Neuron (in vitro differentiated cells): ENCODE measurements at regions not wholly inside any gene's neighbourhood (a gene's known extent, or its start where the extent isn't known, plus 50 kb on each side); places are given as distances from the start of the nearest gene placed in this dataset.

Experiments used
- H2AFZ ChIP-seq: one replicate; pipeline ENCODE4 v1.6.1; 2013; ENCODE audit warnings: low read depth, mild to moderate bottlenecking, inconsistent platforms, low read length, moderate library complexity
- H3K27me3 ChIP-seq: one replicate; pipeline ENCODE4 v1.6.1; 2013; ENCODE audit warnings: low read length; ENCODE audit not compliant: insufficient read depth
- H3K36me3 ChIP-seq: one replicate; pipeline ENCODE4 v1.6.1; 2013; ENCODE audit warnings: low read length; ENCODE audit not compliant: insufficient read depth
- H3K4me1 ChIP-seq: one replicate; pipeline ENCODE4 v1.6.1; 2013; ENCODE audit warnings: low read length; ENCODE audit not compliant: insufficient read depth
- H3K4me3 ChIP-seq: 2 replicates; pipeline ENCODE4 v1.5.1; 2013; ENCODE audit warnings: mild to moderate bottlenecking, low read length, moderate library complexity
- H3K9me3 ChIP-seq: one replicate; pipeline ENCODE4 v1.6.1; 2013; ENCODE audit warnings: low read length

DNA sequence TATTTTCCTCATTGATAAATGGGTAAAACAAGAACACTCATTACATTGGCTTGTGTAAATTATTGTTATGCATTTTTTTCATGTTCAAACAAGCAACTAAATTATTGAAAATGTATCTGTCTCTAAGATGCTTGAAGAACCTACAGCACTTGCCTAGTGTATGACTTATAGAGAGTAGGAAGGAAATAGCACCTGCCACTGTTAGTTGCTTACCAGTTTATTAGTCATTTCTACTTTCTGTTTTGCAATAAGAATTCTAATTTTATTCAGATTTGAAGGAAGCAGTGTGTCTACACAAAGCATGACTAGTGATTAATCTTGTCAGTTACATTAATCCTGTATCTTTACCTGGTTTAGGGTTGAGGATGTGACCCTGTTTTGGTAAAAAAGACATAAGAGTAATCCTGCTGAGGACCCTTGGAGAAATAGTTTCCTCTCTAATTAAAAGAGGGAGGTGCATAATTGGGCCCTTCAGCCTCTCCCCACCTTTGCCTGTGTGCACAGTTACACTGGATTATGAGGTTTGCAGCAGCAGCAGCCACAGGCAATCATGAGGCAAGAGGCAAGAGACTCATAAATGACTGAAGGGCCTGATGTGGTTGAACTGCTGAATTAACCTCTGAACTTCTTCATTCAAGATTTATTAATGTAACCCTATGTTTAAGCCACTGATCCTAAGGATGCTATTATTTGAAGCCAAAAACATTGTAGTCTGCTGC, 1202.1 kb downstream of the ADGRL3 start:
- no peak overlapping the region for H2AFZ ChIP-seq
- H3K9me3 ChIP-seq: no peaks in the 10 kb centered on the region
- no peaks in the 10 kb centered on the region for H3K4me1 ChIP-seq
- no peaks in the 10 kb centered on the region for H3K36me3 ChIP-seq
- H3K27me3 ChIP-seq: no peaks in the 10 kb centered on the region
- H3K4me3 ChIP-seq: no peak overlapping the region

DNA sequence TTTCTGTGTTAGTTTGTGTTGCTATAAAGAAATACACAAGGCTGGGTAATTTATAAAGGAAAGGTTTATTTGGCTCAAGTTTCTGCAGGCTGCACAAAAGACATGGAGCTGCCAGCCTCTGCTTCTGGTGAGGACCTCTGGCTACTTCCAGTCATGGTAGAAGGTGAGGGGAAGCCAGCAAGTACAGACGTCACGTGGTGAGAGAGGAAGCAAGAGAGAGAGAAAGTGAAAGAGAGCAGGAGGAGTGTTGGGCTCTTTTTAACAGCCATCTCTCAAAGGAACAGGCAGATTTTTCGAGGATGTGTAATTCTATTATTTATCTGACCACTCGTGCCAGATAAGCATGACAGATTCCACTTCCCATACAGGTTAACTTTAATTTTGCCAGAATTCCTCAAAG, 1199.1 kb downstream of the ADGRL3 start:
- no peaks in the 10 kb centered on the region for H3K4me1 ChIP-seq
- no peaks in the 10 kb centered on the region for H3K36me3 ChIP-seq
- H2AFZ ChIP-seq: no peak overlapping the region
- H3K9me3 ChIP-seq: no peaks in the 10 kb centered on the region
- no peak overlapping the region for H3K4me3 ChIP-seq
- no peaks in the 10 kb centered on the region for H3K27me3 ChIP-seq

DNA sequence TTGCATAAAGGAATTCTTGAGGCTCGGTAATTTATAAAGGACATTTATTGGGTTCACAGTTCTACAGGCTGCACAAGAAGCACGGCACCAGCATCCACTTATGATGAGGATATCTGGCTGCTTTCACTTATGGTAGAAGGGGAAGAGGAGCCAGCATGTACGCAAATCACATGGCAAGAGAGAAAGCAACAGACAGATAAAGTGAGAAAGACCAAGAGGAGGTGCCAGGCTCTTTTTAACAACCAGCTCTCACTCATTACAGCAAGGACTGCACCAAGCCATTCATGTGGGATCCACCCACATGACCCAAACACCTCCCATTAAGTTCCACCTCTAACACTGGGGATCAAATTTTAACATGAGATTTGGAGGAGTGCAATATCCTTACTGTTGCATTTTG, 1198.2 kb downstream of the ADGRL3 start:
- H3K9me3 ChIP-seq: no peaks in the 10 kb centered on the region
- H3K4me1 ChIP-seq: no peaks in the 10 kb centered on the region
- H3K36me3 ChIP-seq: no peaks in the 10 kb centered on the region
- H2AFZ ChIP-seq: no peak overlapping the region
- H3K27me3 ChIP-seq: no peaks in the 10 kb centered on the region
- H3K4me3 ChIP-seq: no peak overlapping the region

DNA sequence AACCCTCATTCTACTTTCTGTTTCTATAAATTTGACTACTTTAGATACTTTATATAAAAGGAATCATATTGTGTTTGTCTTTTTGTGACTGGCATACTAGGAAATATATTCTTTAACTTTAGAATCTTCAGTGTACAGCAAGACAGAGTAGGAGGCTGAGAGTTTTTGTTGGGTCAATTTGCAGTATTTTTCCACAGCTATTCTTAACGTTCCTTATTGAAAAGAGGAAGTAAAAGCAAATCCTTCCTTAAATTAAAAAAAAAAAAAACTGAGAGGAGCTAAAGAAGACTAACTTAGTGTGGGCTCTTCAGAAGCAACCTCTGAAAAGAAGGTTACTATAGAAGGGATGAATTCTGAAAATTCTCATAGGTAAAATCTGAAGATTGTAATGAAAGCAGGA, 1194.6 kb downstream of the ADGRL3 start:
- no peaks in the 10 kb centered on the region for H3K9me3 ChIP-seq
- no peaks in the 10 kb centered on the region for H3K27me3 ChIP-seq
- no peak overlapping the region for H3K4me3 ChIP-seq
- H2AFZ ChIP-seq: no peak overlapping the region
- no peaks in the 10 kb centered on the region for H3K4me1 ChIP-seq
- no peaks in the 10 kb centered on the region for H3K36me3 ChIP-seq

DNA sequence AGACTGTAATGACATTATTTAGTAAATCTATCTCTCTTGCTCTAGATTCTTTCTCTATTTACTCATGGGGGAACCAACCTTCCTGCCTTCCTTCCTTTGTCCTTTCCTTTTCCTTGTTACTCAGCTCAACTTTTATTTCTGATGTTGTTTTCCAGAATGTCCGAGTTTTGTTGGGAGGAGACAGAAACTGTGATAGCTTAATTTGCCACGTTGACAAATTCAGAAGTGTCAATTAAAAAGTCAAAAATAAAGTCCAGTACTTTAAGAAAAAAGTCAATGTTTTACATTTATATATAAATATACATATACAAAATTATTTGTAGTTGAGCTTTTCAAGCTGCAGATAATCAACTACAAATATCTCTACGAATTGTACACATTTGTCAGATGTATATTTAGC, 1187.7 kb downstream of the ADGRL3 start:
- H3K27me3 ChIP-seq: no peaks in the 10 kb centered on the region

DNA sequence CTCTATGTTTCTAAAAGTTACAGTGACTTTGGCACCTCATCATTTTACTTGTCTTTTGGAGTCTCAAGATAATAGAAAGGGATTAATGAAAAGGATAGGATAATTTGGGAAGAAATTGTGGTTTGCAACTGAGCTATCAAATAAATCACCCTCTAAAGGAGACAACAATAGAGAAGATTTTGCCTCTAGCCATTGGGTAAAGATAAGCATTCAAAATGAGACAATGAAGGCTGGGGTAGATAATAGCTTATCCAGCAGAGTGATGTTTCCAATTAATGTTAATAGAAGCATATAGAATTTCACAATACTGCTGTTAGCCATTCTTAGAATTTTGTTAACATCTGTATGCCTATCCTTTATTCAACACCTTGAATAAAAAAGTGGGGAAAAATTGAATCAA, 1177.6 kb downstream of the ADGRL3 start:
- no peak overlapping the region for H3K4me3 ChIP-seq
- no peak overlapping the region for H2AFZ ChIP-seq
- H3K27me3 ChIP-seq: no peaks in the 10 kb centered on the region
- no peaks in the 10 kb centered on the region for H3K36me3 ChIP-seq
- no peaks in the 10 kb centered on the region for H3K9me3 ChIP-seq
- H3K4me1 ChIP-seq: no peaks in the 10 kb centered on the region

More for the DNA sequence above, 1187.7 kb downstream of the ADGRL3 start:
- Histone ChIP-seq H2AFZ (no peak overlapping the region), H3K4me3 (no peak overlapping the region), H3K36me3 (no peaks in the 10 kb centered on the region), H3K4me1 (peaks cover 3% of the 10 kb centered on the region), H3K9me3 (no peaks in the 10 kb centered on the region)

DNA sequence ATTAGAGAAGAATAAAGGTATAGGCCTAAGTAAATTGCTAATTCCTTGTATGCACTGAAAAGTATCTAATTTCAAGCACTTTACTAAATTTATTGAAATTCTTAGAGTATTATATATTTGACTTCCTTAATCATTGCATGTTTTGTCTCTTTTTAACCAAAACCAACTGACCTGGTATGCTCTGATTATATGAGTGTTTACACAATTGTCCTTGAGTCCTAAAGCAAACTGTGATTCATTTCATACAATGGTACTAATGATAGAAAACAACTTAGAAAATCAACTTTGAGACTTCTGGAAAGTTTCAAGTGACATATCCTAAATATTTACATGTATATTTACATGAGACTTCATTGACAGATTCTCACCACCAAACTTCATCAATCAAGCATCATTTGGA, 1177.1 kb downstream of the ADGRL3 start:
- H3K9me3 ChIP-seq: no peaks in the 10 kb centered on the region
- no peaks in the 10 kb centered on the region for H3K4me1 ChIP-seq
- H3K27me3 ChIP-seq: no peaks in the 10 kb centered on the region
- H3K36me3 ChIP-seq: no peaks in the 10 kb centered on the region
- no peak overlapping the region for H3K4me3 ChIP-seq
- H2AFZ ChIP-seq: no peak overlapping the region

DNA sequence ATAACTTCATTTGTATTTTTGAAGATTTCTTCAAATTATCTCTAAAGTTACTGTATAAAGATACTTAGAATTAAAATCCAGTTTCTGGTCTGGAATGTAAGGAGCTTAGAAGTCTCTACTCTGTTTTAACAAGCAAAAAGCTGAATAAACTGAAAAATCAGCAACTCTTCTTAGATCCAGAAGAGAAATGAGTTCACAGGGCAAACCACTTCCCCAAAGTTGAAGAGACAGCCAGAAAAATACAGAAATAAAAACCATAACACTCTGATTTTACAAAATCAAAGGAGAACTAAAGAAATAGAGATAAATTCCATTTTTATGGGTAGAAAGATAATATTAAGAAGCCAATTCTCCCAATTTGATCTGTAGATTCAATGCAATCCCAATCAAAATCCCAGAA, 1166.8 kb downstream of the ADGRL3 start:
- Histone ChIP-seq H3K36me3 (no peaks in the 10 kb centered on the region), H2AFZ (no peak overlapping the region), H3K9me3 (no peaks in the 10 kb centered on the region), H3K4me3 (no peak overlapping the region), H3K27me3 (no peaks in the 10 kb centered on the region), H3K4me1 (no peaks in the 10 kb centered on the region)

DNA sequence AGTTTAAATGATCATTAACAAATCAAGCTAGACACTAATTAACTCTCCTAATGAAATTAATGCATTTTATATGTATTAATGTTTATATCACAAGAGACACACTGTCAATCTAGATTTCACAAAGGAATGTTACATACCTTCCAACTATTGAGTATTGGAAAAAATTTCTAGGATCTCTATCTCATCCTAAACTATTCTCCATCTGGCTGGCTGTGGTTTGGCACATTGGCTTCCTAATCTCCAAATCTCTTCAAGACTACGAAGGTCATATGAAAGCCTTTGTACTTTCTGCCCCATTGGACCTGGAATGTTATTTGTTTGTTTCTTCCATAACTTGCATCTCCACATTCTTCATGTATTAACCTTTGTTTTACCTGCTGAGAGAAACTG, 1160.0 kb downstream of the ADGRL3 start:
- Histone ChIP-seq H3K9me3 (no peaks in the 10 kb centered on the region), H2AFZ (no peak overlapping the region), H3K36me3 (no peaks in the 10 kb centered on the region), H3K4me1 (no peaks in the 10 kb centered on the region), H3K27me3 (no peaks in the 10 kb centered on the region), H3K4me3 (no peak overlapping the region)

DNA sequence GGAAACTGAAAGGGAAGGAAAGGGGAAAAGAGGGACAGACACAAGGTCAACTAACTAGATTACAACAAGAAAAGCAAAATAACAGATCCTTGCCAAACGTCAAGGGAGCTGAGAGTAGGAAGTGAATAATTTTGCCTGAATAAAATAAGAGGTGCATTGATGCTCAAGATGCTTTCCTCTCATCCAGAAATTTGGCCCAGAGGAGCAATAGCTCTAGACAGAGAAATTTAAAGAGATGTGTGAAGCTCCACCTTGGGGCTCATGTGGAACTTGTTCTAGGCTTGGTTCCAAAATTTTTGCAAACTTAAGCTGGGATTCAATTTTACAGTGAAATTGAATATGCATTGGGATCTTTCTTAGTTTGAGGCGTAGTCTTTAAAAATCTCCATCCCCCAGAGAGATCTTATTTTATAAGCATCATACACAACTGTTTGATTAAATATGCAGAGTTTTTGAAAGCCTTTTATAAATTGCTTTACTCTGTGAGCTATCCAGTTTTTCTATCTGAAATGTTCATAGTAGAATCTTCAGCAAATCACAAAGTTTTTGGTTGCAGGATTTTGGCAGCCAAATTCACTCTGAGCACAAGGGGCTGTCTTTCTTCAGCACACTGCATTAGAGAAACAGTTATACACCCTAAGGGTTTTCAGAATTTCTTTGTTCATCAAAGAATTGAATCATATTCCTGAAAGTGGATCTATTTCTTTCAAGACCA, 1159.5 kb downstream of the ADGRL3 start:
- H3K4me1 ChIP-seq: no peaks in the 10 kb centered on the region
- H2AFZ ChIP-seq: no peak overlapping the region
- H3K36me3 ChIP-seq: no peaks in the 10 kb centered on the region
- H3K27me3 ChIP-seq: no peaks in the 10 kb centered on the region
- H3K9me3 ChIP-seq: no peaks in the 10 kb centered on the region
- no peak overlapping the region for H3K4me3 ChIP-seq

DNA sequence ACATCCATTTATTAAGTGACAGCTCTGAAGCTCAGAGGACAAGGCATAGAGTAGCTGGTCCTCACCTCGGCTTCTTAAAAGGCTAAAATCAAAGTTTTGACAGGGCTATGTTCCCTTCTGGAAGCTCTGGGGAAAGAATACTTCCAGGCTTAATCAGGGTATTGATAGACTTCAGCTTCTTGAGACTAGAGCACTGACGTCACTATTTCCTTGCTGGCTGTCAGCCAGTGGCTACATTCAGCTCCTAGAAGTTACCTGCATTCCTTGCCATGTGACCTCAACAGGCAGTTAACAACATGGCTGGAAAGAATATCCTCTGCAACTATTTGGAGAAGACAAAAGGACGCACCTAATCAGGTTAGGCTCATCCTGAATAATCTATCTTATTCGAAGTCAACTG, 1144.8 kb downstream of the ADGRL3 start:
- no peak overlapping the region for H3K4me3 ChIP-seq
- H2AFZ ChIP-seq: no peak overlapping the region
- H3K36me3 ChIP-seq: no peaks in the 10 kb centered on the region
- H3K27me3 ChIP-seq: no peaks in the 10 kb centered on the region
- no peaks in the 10 kb centered on the region for H3K9me3 ChIP-seq
- no peaks in the 10 kb centered on the region for H3K4me1 ChIP-seq

DNA sequence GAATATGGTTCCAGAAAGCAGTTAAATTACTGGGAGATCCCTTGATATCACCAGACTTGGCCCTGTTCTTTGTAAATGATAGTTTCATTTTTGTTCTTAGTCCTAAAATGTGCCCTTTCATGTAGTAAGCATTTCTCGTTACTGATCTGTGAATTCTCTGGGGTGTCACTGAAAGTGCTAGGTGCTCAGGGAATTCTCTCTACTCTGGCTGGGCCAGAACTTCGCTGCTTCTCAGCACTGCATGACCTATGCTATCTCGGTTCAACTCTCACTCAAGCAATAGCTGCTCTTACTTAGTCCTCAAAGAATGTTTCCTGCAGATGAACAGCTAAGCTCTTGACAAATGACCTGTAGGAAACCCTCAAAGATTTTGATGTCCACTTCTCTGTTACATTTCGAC, 1144.3 kb downstream of the ADGRL3 start:
- Histone ChIP-seq H3K27me3 (no peaks in the 10 kb centered on the region), H3K4me1 (no peaks in the 10 kb centered on the region), H3K36me3 (no peaks in the 10 kb centered on the region), H3K9me3 (no peaks in the 10 kb centered on the region), H3K4me3 (no peak overlapping the region), H2AFZ (no peak overlapping the region)

DNA sequence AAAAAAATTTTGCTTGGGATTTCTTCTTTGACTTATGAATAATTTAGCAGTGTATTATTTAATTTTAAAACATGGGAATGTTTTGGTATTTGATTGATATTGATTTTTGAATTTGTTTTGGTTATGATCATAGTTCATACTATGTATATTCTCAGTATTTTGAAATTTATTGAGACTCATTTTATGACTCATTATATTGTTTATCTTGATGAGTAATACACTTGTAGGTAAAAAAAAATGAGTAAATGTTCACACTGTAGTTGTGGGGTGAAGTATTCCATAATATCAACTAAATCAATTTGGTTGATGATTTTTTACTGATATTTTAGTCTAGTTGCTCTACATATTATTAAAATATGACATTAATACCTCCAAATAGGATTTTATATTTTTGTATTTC, 1142.2 kb downstream of the ADGRL3 start:
- Histone ChIP-seq H3K27me3 (no peaks in the 10 kb centered on the region), H2AFZ (no peak overlapping the region), H3K4me1 (no peaks in the 10 kb centered on the region), H3K9me3 (no peaks in the 10 kb centered on the region), H3K36me3 (no peaks in the 10 kb centered on the region), H3K4me3 (no peak overlapping the region)

DNA sequence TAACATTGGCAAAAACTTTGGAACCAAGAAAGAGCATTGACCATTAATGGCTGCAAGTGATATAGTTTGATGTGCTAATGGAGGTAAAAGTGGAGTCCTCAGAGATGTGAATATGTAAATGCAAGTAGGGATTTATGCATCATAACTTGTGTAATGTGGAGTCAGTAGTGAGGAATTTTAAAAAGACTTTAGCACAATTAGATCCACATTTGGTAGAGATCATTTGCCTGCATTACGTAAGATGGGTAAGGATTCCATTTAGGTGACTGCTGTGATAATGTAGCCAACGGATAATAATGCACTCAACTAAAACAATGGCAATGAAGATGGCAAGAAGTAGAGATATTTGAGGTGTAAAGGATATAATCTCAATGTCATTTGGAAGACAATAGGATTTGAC, 1128.4 kb downstream of the ADGRL3 start:
- no peak overlapping the region for H3K4me3 ChIP-seq
- H3K9me3 ChIP-seq: no peaks in the 10 kb centered on the region
- H3K4me1 ChIP-seq: no peaks in the 10 kb centered on the region
- no peak overlapping the region for H2AFZ ChIP-seq
- H3K27me3 ChIP-seq: no peaks in the 10 kb centered on the region
- no peaks in the 10 kb centered on the region for H3K36me3 ChIP-seq
